PC-9 (cell line): ENCODE measurements at regions not wholly inside any gene's neighbourhood (a gene's known extent, or its start where the extent isn't known, plus 50 kb on each side); places are given as distances from the start of the nearest gene placed in this dataset.
"Not testable (repeated sequence)": the region's sequence is repeated elsewhere in the genome, so short reads cannot be mapped to it uniquely, and the experiment has no call there.

Source experiments
- EZH2 ChIP-seq: fragments of 200-600 bp; sonication (generic); IDR thresholded peaks from 2 replicates; pipeline ENCODE4 v1.8.0; 2017; ENCODE audit warnings: antibody characterized with exemption, low read depth
- TF ChIP-seq, protein P1 (sequence below): fragments of 200-600 bp; sonication (generic); conservative IDR thresholded peaks from 2 replicates; pipeline ENCODE4 v1.6.1; 2017; ENCODE audit warnings: mixed run types, antibody characterized with exemption, mild to moderate bottlenecking, moderate library complexity

- TF ChIP-seq, protein P1, sequence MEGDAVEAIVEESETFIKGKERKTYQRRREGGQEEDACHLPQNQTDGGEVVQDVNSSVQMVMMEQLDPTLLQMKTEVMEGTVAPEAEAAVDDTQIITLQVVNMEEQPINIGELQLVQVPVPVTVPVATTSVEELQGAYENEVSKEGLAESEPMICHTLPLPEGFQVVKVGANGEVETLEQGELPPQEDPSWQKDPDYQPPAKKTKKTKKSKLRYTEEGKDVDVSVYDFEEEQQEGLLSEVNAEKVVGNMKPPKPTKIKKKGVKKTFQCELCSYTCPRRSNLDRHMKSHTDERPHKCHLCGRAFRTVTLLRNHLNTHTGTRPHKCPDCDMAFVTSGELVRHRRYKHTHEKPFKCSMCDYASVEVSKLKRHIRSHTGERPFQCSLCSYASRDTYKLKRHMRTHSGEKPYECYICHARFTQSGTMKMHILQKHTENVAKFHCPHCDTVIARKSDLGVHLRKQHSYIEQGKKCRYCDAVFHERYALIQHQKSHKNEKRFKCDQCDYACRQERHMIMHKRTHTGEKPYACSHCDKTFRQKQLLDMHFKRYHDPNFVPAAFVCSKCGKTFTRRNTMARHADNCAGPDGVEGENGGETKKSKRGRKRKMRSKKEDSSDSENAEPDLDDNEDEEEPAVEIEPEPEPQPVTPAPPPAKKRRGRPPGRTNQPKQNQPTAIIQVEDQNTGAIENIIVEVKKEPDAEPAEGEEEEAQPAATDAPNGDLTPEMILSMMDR = not testable (repeated sequence)
- not testable (repeated sequence) for TF ChIP-seq EZH2
Measured at GRCh38 chr21:9778541-9778940, 742.8 kb upstream of the TPTE start.
